OCI-LY3 (cell line): ENCODE measurements at regions not wholly inside any gene's neighbourhood (a gene's known extent, or its start where the extent isn't known, plus 50 kb on each side); places are given as distances from the start of the nearest gene placed in this dataset.

Source experiments
- CTCF ChIP-seq: fragments of 200-600, 300-600 bp; sonication (generic); IDR thresholded peaks from 2 replicates; pipeline ENCODE4 v1.5.1; 2014; ENCODE audit warnings: antibody characterized with exemption, low read length, low read depth
- EZH2phosphoT487 ChIP-seq: fragments of 200-600 bp; shearing (Covaris generic); IDR thresholded peaks from 2 replicates; pipeline ENCODE4 v1.6.1; 2018; ENCODE audit warnings: antibody characterized with exemption, mixed run types, low read depth

GRCh38 chr12:28899951-28900350, 249.1 kb upstream of the FAR2 start:
- TF ChIP-seq CTCF, result no peak
- TF ChIP-seq EZH2phosphoT487, result no peak
